ENCODE measurements at regions not wholly inside any gene's neighbourhood (a gene's known extent, or its start where the extent isn't known, plus 50 kb on each side); places are given as distances from the start of the nearest gene placed in this dataset.

GRCh38 chr2:14182227-14182946 is 450.1 kb upstream of the LRATD1 start:
- Histone ChIP-seq H3K36me3 (ENCODE audit: insufficient read depth, low read length) (no peaks in the 10 kb centered on the region), H3K9me2 (replicated peaks; ENCODE audit: insufficient read depth, low read length) (no peaks in the 10 kb centered on the region; the same call in 1 of the 2 replicates), H3K4me3 (ENCODE audit: low read length) (no peak overlapping the region), H3K79me2 (ENCODE audit: low read length) (no peaks in the 10 kb centered on the region), H3K27me3 (ENCODE audit: low read length) (no peaks in the 10 kb centered on the region), H3K27ac (ENCODE audit: low read length) (no peak overlapping the region), H4K20me1 (ENCODE audit: insufficient read depth, low read depth, low read length) (no peaks in the 10 kb centered on the region), H3K4me2 (ENCODE audit: low read depth, low read length, poor library complexity, severe bottlenecking) (no peak overlapping the region), H3K4me1 (ENCODE audit: low read length) (no peaks in the 10 kb centered on the region), H2AFZ (ENCODE audit: low read length) (no peak overlapping the region), H3K9ac (ENCODE audit: low read length) (no peak overlapping the region), H3K9me3 (ENCODE audit: low read length) (no peaks in the 10 kb centered on the region; the same call in none of the 2 replicates)
- DNase-seq, result no peak

DNA sequence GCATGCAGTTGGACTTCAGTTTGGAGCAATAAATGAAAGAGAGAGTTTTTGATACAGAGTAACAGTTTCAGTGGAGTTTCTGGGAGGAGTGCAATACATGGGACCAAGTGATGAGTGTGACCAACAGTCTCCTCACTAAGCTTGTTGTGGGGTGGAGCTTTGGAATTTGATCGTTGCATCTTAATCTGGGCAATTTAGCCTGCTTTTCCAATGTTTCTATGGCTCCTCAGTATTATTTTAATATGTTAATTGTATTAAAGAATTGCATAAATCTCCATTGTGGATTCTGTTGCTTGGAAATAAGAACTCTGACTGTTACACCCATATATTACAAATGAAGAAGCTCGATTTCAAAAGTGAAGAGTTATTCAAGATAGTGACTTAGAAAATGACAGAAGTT is 446.6 kb upstream of the LRATD1 start:
- no peak for DNase-seq
- no peaks in the 10 kb centered on the region; the same call in none of the 2 replicates for H3K9me3 ChIP-seq (ENCODE audit: low read length)
- no peak overlapping the region for H3K4me3 ChIP-seq (ENCODE audit: low read length)
- H3K79me2 ChIP-seq (ENCODE audit: low read length), result no peaks in the 10 kb centered on the region
- no peak overlapping the region for H3K4me2 ChIP-seq (ENCODE audit: low read depth, low read length, poor library complexity, severe bottlenecking)
- H3K27ac ChIP-seq (ENCODE audit: low read length), result no peak overlapping the region
- no peaks in the 10 kb centered on the region for H3K27me3 ChIP-seq (ENCODE audit: low read length)
- no peak overlapping the region for H3K9ac ChIP-seq (ENCODE audit: low read length)
- H2AFZ ChIP-seq (ENCODE audit: low read length), result no peak overlapping the region
- H3K4me1 ChIP-seq (ENCODE audit: low read length), result no peaks in the 10 kb centered on the region
- H4K20me1 ChIP-seq (ENCODE audit: insufficient read depth, low read depth, low read length), result no peaks in the 10 kb centered on the region
- no peaks in the 10 kb centered on the region; the same call in 1 of the 2 replicates for H3K9me2 ChIP-seq (replicated peaks; ENCODE audit: insufficient read depth, low read length)
- H3K36me3 ChIP-seq (ENCODE audit: insufficient read depth, low read length), result no peaks in the 10 kb centered on the region

DNA sequence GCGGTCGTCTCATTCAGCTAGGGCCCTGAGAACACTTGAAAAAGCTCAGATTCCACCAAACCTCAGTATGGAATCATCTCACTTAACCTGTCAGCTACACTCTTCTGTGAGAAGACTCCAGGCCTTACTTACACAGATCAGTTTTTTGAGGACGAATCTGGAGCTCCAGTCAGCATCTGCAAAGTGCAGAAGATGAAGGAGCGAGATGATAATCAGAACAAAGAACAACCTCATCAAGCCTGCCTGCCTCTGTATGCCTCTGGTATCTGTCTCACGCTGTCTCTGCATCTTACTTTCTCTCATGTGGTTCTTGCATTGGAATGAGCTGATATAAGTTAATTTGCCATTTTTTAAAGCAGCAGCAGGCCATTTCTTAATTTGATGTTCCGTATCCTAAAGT is 444.1 kb upstream of the LRATD1 start:
- no peak overlapping the region for H3K4me3 ChIP-seq (ENCODE audit: low read length)
- no peaks in the 10 kb centered on the region for H3K36me3 ChIP-seq (ENCODE audit: insufficient read depth, low read length)
- H3K4me2 ChIP-seq (ENCODE audit: low read depth, low read length, poor library complexity, severe bottlenecking), result no peak overlapping the region
- no peaks in the 10 kb centered on the region for H4K20me1 ChIP-seq (ENCODE audit: insufficient read depth, low read depth, low read length)
- no peak overlapping the region for H3K27ac ChIP-seq (ENCODE audit: low read length)
- no peak for DNase-seq
- no peaks in the 10 kb centered on the region for H3K27me3 ChIP-seq (ENCODE audit: low read length)
- no peaks in the 10 kb centered on the region for H3K79me2 ChIP-seq (ENCODE audit: low read length)
- H3K9ac ChIP-seq (ENCODE audit: low read length), result no peak overlapping the region
- no peak overlapping the region for H2AFZ ChIP-seq (ENCODE audit: low read length)
- no peaks in the 10 kb centered on the region; the same call in 1 of the 2 replicates for H3K9me3 ChIP-seq (ENCODE audit: low read length)
- no peaks in the 10 kb centered on the region; the same call in 1 of the 2 replicates for H3K9me2 ChIP-seq (replicated peaks; ENCODE audit: insufficient read depth, low read length)
- H3K4me1 ChIP-seq (ENCODE audit: low read length), result no peaks in the 10 kb centered on the region

GRCh38 chr2:14189929-14190328 is 442.6 kb upstream of the LRATD1 start:
- DNase-seq, result no peak
- H3K4me1 ChIP-seq (ENCODE audit: low read length), result no peaks in the 10 kb centered on the region
- no peaks in the 10 kb centered on the region for H3K79me2 ChIP-seq (ENCODE audit: low read length)
- no peak overlapping the region for H3K4me2 ChIP-seq (ENCODE audit: low read depth, low read length, poor library complexity, severe bottlenecking)
- H3K9ac ChIP-seq (ENCODE audit: low read length), result no peak overlapping the region
- H3K9me2 ChIP-seq (replicated peaks; ENCODE audit: insufficient read depth, low read length), result no peaks in the 10 kb centered on the region; the same call in 1 of the 2 replicates
- no peaks in the 10 kb centered on the region for H3K9me3 ChIP-seq (ENCODE audit: low read length)
- no peaks in the 10 kb centered on the region for H4K20me1 ChIP-seq (ENCODE audit: insufficient read depth, low read depth, low read length)
- no peak overlapping the region for H2AFZ ChIP-seq (ENCODE audit: low read length)
- H3K27me3 ChIP-seq (ENCODE audit: low read length), result no peaks in the 10 kb centered on the region
- H3K4me3 ChIP-seq (ENCODE audit: low read length), result no peak overlapping the region
- no peak overlapping the region for H3K27ac ChIP-seq (ENCODE audit: low read length)
- no peaks in the 10 kb centered on the region for H3K36me3 ChIP-seq (ENCODE audit: insufficient read depth, low read length)

DNA sequence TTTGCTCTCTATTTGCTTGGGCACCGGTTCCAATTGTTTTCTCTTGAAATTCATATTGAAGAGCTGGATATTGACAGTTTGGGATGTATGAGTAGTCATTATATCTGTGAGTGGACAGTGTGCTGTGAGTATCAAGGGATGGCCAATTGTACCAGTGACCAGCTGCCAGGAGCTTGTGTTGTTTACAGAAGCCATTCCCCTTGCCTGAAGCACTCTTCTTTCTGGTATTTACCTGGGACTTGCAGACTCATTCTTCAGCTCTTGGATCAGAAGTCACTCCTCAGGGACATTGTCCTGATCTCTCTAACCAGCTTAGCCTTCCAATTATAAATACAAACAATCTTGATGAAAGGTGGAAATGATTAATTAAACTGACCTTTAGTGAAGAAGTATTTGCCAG is 438.3 kb upstream of the LRATD1 start:
- no peak overlapping the region for H3K4me3 ChIP-seq (ENCODE audit: low read length)
- no peaks in the 10 kb centered on the region; the same call in 1 of the 2 replicates for H3K9me2 ChIP-seq (replicated peaks; ENCODE audit: insufficient read depth, low read length)
- no peak overlapping the region for H2AFZ ChIP-seq (ENCODE audit: low read length)
- no peak overlapping the region for H3K9ac ChIP-seq (ENCODE audit: low read length)
- H3K79me2 ChIP-seq (ENCODE audit: low read length), result no peaks in the 10 kb centered on the region
- H3K9me3 ChIP-seq (ENCODE audit: low read length), result peaks cover 8% of the 10 kb centered on the region; the same call in 1 of the 2 replicates
- no peak for DNase-seq
- no peaks in the 10 kb centered on the region for H3K4me1 ChIP-seq (ENCODE audit: low read length)
- H4K20me1 ChIP-seq (ENCODE audit: insufficient read depth, low read depth, low read length), result no peaks in the 10 kb centered on the region
- H3K36me3 ChIP-seq (ENCODE audit: insufficient read depth, low read length), result no peaks in the 10 kb centered on the region
- no peaks in the 10 kb centered on the region for H3K27me3 ChIP-seq (ENCODE audit: low read length)
- no peak overlapping the region for H3K27ac ChIP-seq (ENCODE audit: low read length)
- no peak overlapping the region for H3K4me2 ChIP-seq (ENCODE audit: low read depth, low read length, poor library complexity, severe bottlenecking)

DNA sequence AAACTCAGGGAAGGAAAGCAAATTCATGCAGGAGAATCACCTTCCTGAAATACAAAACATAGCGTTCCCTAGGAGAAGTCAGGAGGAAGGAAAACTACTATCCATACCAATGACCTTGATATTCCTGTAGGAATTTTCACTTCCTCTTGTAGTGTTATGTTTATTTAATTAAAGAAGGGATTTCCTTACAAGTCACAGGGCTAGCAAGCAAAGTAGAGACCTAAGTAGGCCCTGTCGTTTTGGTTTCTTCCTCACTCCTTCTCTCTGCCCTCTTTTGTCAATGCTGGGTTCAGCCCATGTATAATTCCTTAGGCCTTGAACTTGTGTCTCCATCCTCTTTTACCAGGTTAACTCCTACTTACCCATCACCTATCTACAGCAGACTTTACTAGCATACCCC is 435.2 kb upstream of the LRATD1 start:
- Histone ChIP-seq H3K9me2 (replicated peaks; ENCODE audit: insufficient read depth, low read length) (no peaks in the 10 kb centered on the region; the same call in 1 of the 2 replicates), H3K9me3 (ENCODE audit: low read length) (peaks cover 8% of the 10 kb centered on the region; the same call in 1 of the 2 replicates), H3K27ac (ENCODE audit: low read length) (no peak overlapping the region), H3K4me1 (ENCODE audit: low read length) (no peaks in the 10 kb centered on the region), H3K9ac (ENCODE audit: low read length) (no peak overlapping the region), H3K36me3 (ENCODE audit: insufficient read depth, low read length) (no peaks in the 10 kb centered on the region), H4K20me1 (ENCODE audit: insufficient read depth, low read depth, low read length) (no peaks in the 10 kb centered on the region), H2AFZ (ENCODE audit: low read length) (no peak overlapping the region), H3K4me2 (ENCODE audit: low read depth, low read length, poor library complexity, severe bottlenecking) (no peak overlapping the region), H3K4me3 (ENCODE audit: low read length) (no peak overlapping the region), H3K27me3 (ENCODE audit: low read length) (no peaks in the 10 kb centered on the region), H3K79me2 (ENCODE audit: low read length) (no peaks in the 10 kb centered on the region)
- DNase-seq, result no peak

- Histone ChIP-seq H3K27ac (ENCODE audit: low read length) (no peak overlapping the region), H3K36me3 (ENCODE audit: insufficient read depth, low read length) (no peaks in the 10 kb centered on the region), H3K9ac (ENCODE audit: low read length) (no peak overlapping the region), H3K79me2 (ENCODE audit: low read length) (no peaks in the 10 kb centered on the region), H3K27me3 (ENCODE audit: low read length) (no peaks in the 10 kb centered on the region), H3K9me2 (replicated peaks; ENCODE audit: insufficient read depth, low read length) (no peaks in the 10 kb centered on the region), H3K4me1 (ENCODE audit: low read length) (no peaks in the 10 kb centered on the region), H2AFZ (ENCODE audit: low read length) (no peak overlapping the region), H4K20me1 (ENCODE audit: insufficient read depth, low read depth, low read length) (no peaks in the 10 kb centered on the region), H3K4me2 (ENCODE audit: low read depth, low read length, poor library complexity, severe bottlenecking) (no peak overlapping the region), H3K9me3 (ENCODE audit: low read length) (peaks cover 8% of the 10 kb centered on the region; the same call in 1 of the 2 replicates), H3K4me3 (ENCODE audit: low read length) (no peak overlapping the region)
- no peak for DNase-seq
These were observed 433.5 kb upstream of the LRATD1 start for GRCh38 chr2:14199040-14199439.

GRCh38 chr2:14219306-14219705 is 413.2 kb upstream of the LRATD1 start:
- Histone ChIP-seq H3K4me3 (ENCODE audit: low read length) (no peak overlapping the region), H3K79me2 (ENCODE audit: low read length) (no peaks in the 10 kb centered on the region), H2AFZ (ENCODE audit: low read length) (no peak overlapping the region), H3K9me2 (replicated peaks; ENCODE audit: insufficient read depth, low read length) (no peaks in the 10 kb centered on the region), H3K27ac (ENCODE audit: low read length) (no peak overlapping the region), H4K20me1 (ENCODE audit: insufficient read depth, low read depth, low read length) (no peaks in the 10 kb centered on the region), H3K4me1 (ENCODE audit: low read length) (no peaks in the 10 kb centered on the region), H3K27me3 (ENCODE audit: low read length) (no peaks in the 10 kb centered on the region), H3K9ac (ENCODE audit: low read length) (no peak overlapping the region), H3K4me2 (ENCODE audit: low read depth, low read length, poor library complexity, severe bottlenecking) (no peak overlapping the region), H3K9me3 (ENCODE audit: low read length) (no peaks in the 10 kb centered on the region; the same call in 1 of the 2 replicates), H3K36me3 (ENCODE audit: insufficient read depth, low read length) (no peaks in the 10 kb centered on the region)
- no peak for DNase-seq

Data from Karpas-422 (cell line).